HG03064 (cell line): ENCODE measurements at regions not wholly inside any gene's neighbourhood (a gene's known extent, or its start where the extent isn't known, plus 50 kb on each side); places are given as distances from the start of the nearest gene placed in this dataset.

Source experiments
- ATAC-seq: cut with Tn5 transposase; IDR thresholded peaks from one replicate; pipeline ENCODE4 v1.9.1; 2021; ENCODE audit warnings: low read depth; ENCODE audit not compliant: unreplicated experiment

- no peak for ATAC-seq
Observed at GRCh38 chr6:95777338-95777737, 200.0 kb downstream of the MANEA start.

DNA sequence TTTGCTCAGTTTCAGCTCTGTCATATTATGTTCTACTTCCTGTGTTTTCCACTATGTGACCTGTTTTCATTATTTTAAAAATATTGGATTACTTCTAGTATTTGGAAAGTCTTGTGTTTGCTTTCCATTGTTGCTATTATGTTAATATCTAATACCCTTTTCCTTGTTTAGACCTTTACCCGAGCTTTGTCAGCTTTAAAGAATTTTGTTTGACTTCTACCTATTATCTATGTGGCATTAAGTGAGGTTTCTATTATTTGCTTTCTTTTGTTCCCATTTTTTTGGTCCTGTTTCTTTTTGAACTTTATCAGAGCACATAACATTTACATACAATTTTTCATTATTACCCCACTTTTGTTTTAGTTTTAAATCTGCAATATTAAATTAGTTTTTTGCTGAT, 202.7 kb downstream of the MANEA start:
- ATAC-seq, result no peak

GRCh38 chr6:95784019-95784418, 206.7 kb downstream of the MANEA start:
- no peak for ATAC-seq

- no peak for ATAC-seq
Observed at GRCh38 chr6:95784869-95785268, 207.5 kb downstream of the MANEA start.

DNA sequence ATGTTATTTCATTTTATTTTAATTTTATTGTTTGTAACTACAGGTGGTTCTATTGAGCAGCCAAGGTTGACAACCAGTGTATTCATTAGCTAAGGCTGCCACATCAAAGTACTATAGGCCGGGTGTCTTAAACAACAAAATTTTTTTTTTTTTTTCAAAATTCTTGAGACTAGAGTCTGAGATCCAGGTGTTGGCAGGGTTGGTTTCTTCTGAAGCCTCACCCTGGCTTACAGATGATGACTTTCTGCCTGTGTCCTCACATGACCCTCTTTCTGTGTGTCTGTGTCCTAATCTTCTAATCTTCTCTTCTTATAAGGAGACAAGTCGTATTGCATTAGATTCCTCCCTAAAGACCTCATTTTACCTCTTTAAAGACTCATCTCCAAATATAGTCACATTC, 208.4 kb downstream of the MANEA start:
- no peak for ATAC-seq

DNA sequence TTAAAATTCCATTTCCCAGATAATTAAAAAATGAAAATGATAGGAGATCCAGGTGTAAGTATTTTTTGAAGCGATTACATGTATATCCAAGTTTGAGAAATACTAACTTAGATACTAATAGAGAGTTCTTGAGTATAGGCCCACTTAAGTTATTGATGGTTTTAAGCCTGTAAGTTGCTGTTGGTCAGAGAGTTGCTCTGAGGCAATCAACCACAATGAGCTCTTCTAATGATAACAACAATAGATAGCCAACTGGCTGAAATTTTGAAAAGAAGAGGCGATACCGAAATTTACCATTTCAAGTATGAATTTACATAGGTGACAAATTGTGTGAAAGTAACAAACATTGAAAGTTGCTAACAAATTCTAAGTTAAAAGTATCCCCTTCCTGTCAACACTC, 209.5 kb downstream of the MANEA start:
- ATAC-seq, result no peak

DNA sequence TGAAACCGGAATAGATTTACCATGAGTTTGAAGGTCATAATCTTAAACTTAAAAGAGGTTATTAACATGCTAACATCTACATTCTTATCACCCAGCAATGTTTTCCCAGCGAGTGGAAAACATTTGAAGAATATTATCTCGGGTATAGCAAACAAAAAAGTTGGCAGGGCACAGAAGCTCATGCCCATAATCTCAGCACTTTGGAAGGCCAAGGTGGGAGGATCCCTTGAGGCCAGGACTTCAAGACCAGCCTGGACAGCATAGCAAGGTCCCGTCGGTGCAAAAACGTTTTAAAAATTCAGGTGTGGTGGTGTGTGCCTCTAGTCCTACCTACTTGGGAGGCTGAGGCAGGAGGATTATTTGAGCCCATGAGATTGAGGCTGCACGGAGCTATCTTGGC, 213.5 kb downstream of the MANEA start:
- no peak for ATAC-seq

DNA sequence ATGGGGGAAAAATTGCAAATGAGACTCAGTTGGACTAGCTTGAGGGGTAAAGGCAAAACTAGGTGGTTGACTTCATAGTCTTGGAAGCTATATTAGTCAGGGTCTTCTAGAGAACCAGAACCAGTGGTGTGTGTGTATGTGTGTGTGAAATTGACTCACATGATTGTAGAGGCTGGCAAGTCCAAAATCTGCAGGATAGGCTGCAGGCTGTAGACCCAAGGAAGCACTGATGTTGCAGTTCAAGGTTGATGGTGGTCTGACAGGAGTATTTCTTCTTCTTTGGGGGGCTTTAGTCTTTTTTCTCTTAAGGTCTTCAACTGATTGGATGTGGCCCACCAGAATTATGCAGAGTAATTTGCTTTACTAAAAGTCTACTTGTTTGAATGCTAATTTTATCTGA, 217.4 kb downstream of the MANEA start:
- no peak for ATAC-seq

DNA sequence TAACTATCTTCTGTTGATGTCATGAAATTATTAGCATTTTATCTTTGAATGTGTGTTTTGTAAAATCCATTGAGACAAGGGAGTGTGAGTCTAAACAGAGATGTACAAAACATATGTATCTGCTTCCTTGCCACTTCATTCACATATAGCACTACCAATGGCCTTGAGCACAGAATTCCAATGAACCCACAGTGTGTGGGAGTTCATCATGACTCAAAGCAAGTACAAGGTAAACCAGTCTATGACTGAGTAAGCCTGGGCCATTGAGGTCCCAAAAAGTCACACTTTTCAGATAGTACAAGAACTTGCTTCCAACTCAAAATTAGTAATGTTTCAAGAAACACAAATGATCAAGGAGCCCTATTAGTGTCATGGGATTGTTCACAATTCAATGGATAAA, 218.6 kb downstream of the MANEA start:
- no peak for ATAC-seq

DNA sequence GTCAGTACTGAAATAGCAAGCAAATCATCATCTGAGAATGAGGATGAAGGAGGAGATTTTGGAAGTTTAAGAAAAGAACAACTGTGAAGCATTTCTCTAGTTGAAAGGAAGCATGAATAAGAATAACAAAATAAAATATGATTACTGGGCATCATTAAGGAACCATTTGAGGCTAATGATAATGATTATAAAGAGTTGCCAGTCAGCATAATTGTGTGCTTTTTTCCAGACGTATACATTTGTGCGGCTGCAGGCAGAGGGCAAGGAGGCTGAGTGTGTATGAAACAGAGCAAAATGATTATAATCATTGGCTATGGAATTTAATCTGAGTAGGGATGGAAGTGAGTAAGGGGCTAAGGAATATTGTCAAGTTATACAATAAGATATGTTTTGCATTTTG, 218.7 kb upstream of the FUT9 start:
- no peak for ATAC-seq

DNA sequence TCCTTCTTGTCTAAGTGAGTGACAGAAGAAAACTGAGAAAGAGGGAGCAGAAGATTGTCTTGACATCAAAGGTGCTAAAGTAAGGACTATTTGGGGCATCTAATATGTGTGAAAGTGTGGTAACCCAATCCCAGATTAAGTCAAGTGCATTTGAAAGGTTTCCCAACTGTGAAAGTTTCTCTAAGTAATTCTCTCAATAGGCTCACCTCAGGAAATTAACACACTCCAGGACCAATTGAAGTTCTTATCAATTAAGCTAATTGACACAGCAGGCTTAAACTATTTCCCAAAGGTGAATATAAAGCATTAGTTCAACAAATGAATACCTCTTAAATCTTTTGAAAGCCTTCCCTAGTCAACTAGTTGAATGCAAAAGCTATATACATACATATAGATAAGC, 212.8 kb upstream of the FUT9 start:
- ATAC-seq, result no peak

DNA sequence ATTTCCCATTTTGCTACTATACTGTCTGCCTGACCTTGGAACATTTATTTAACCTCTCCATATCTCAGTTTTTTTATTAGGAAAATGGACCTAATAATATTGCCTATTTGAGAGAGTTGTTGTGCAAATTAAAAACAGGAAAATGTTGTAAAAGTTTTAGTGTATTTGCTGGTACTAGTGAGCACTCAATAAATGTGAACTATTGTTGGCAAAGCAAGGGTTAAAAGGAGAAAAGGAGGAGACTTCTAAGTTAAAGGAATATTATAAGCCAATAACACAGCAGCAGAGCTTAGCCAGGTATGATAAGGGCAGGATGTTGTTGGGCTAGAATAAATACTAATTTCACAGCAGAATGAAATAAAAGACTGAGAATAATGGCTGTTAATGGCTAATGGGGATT, 211.9 kb upstream of the FUT9 start:
- no peak for ATAC-seq

- ATAC-seq, result peak; percentile 69
Observed at GRCh38 chr6:95804847-95805541, 210.8 kb upstream of the FUT9 start.

DNA sequence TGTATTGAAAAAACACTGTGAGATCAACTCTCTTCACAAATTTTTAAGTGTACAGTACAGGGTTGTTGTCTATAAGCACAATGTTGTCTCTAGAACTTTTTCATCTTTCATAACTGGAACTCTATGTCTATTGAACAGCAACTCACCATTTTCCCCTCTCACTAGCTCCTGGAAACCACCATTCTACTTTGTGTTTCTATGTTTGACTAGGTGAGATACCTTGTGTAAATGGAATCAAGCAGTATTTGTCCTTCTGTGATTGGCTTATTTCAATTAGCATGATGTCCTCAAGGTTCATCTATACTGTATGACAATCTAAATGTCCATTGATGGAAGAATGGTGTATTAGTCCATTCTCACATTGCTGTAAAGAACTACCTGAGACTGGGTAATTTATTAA, 210.1 kb upstream of the FUT9 start:
- ATAC-seq, result peak; percentile 35

DNA sequence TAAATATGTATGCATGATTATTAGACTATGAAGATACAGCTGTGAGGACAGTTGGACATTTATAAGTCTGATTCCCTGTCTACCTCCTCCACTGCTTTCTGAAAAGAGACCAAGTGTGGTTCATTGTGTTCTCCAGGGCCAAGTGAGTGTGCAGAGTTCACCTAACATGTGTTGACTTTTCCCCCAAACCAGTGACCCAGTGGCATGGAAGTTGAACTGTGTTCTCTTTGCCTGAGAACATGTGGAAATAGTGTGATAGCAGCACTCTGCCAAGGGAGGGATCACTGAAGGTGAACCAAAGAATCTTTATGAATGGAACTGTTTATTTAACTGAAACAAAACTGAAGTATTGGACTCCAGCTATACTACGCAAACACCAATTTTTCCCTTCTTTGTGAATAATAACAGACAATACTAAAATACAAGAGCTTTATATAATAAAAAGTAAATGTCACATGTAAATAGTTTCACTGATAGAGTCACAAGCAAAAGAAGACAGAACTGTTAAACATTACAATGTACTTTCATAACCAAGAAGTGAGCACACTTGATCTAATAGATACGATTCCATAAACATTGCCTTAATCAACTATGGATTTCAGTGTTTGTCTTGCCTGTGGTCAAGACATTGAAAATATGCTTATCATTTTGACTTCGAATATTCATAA, 200.3 kb upstream of the FUT9 start:
- ATAC-seq, result no peak

DNA sequence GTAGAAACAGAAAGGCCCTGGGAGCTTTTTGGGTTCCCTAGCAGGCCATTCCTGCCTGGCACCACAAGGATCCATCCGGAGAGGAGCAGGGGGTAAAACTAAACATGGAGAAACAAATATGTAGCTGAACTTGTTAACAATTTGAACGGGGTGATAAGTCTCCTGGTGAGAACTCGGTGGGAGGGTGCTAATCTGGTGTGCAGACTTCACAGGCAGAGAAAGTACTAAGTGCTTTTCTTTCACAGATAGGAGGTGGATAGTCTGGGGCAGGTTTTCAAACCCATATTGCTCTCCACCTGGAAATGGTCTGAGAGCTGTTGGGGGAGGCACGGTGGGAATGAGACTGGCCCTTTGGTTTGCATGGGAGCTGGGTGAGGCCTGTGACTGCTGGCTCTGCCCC, 196.3 kb upstream of the FUT9 start:
- no peak for ATAC-seq

DNA sequence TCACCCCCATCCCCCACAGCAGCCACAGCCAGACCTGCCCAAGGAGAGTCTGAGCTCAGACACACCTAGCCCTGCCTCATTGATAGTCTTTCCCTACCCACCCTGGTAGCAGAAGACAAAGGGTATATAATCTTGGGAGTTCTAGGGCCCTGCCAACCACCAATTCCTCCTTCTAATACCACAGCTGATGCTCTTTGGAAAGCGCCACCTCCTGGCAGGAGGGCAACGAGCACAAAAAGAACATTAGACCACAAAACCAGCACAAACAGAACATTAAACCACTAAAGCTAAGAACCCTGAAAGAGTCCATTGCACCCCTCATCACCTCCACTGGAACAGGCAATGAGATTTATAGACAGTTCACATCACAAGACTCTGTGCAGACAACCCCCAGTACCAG, 195.8 kb upstream of the FUT9 start:
- no peak for ATAC-seq

GRCh38 chr6:95830859-95831557, 184.8 kb upstream of the FUT9 start:
- ATAC-seq, result no peak

DNA sequence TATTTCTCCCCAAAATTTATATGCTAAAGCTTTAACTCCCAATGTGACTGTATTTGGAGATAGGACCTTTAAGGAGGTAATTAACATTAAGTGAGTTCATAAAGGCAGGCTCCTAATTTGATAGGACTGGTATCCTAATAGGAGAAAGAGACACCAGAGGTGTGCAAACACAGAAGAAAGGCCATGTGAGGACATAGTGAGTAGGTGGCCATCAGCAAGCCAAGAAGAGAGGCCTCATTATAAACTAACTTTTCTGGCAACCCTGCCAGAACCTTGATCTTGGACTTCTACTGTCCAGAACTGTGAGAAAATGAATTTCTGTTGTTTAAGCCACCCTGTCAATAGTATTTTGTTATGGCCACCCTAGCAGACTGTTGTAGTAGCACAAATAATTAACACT, 177.9 kb upstream of the FUT9 start:
- ATAC-seq, result no peak

DNA sequence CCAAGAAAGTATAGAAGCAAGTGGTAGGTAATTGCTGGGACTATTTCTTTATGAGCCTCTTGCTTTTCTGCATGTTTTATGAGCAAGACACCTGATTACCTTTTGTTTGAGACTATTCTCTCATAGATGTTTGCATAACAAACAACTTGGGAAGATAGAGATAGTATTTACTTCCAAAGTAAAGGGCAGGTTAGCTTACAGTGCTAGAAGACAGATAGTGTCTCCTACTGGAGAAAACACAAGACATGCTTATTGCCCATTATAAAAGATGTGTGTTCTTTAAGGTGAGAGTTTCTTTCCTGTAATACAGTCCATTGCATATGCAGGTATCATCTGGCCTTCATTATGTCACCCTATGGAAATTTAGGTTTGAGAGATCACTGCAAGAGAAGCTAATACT, 174.2 kb upstream of the FUT9 start:
- ATAC-seq, result no peak

DNA sequence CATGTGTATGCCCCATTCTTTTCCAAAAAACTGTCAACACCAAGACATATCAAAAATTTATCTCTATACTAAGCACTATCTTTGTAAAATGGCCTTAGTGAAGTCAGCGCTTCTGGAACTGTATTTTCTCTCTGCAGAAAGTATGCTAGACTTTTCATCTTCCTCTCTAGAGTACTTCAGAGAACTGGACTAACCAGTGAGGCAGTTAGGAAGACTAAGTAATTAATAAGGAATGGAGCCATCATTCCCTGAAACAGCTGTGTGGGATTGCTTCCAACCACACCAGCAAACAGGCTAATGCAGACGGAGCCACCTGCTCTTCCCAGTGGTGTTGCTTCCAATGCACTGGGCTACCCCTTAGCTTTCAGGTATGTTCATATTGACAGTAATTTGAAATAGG, 169.1 kb upstream of the FUT9 start:
- ATAC-seq, result no peak

DNA sequence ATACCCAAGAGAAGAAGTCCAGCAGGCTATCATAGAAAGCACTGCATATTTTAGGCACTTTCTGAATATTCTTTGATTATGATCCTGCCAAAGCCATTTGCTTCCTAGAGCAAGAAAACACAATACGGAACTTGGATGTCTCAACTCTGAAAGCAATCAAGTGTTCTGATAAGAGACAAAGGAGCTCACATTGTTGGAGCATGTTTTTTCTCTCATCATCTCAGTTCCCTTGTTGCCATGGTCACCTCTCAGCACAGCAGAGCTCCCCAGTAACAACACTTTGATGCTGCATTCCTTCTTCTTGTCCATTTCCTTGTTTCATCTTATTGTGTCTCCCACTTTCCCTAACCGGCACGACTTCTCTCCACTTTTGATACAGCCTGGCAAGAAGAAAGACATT, 168.7 kb upstream of the FUT9 start:
- ATAC-seq, result no peak
